ENCODE measurements at regions not wholly inside any gene's neighbourhood (a gene's known extent, or its start where the extent isn't known, plus 50 kb on each side); places are given as distances from the start of the nearest gene placed in this dataset.

GRCh38 chr18:47542551-47542950, 291.1 kb upstream of the SKOR2 start:
- no peak overlapping the region for H3K4me3 ChIP-seq (ENCODE audit: low read depth, low read length)
- DNase-seq (ENCODE audit: low read depth): no peak
- in situ Hi-C loops (cut with HindIII; ENCODE audit: low sequenced_read_pairs): no loop called here
- TF ChIP-seq CTCF (IDR thresholded peaks at IDR 0.05; ENCODE audit: low read depth, low read length, missing control alignments): no peak

- no peak for TF ChIP-seq CTCF (IDR thresholded peaks at IDR 0.05; ENCODE audit: low read depth, low read length, missing control alignments)
- in situ Hi-C loops (cut with HindIII; ENCODE audit: low sequenced_read_pairs): no loop called here
- DNase-seq (ENCODE audit: low read depth): no peak
- no peak overlapping the region for H3K4me3 ChIP-seq (ENCODE audit: low read depth, low read length)
These were observed 280.3 kb upstream of the SKOR2 start for GRCh38 chr18:47531717-47532116.

- in situ Hi-C loops (cut with HindIII; ENCODE audit: low sequenced_read_pairs): no loop called here
- DNase-seq (ENCODE audit: low read depth): no peak
- TF ChIP-seq CTCF (IDR thresholded peaks at IDR 0.05; ENCODE audit: low read depth, low read length, missing control alignments): no peak
- H3K4me3 ChIP-seq (ENCODE audit: low read depth, low read length): no peak overlapping the region
These were observed 279.2 kb upstream of the SKOR2 start for GRCh38 chr18:47530695-47531094.

- no peak for TF ChIP-seq CTCF (IDR thresholded peaks at IDR 0.05; ENCODE audit: low read depth, low read length, missing control alignments)
- no peak overlapping the region for H3K4me3 ChIP-seq (ENCODE audit: low read depth, low read length)
- in situ Hi-C loops (cut with HindIII; ENCODE audit: low sequenced_read_pairs): no loop called here
- no peak for DNase-seq (ENCODE audit: low read depth)
These were observed 276.9 kb upstream of the SKOR2 start for GRCh38 chr18:47528343-47528742.

- H3K4me3 ChIP-seq (ENCODE audit: low read depth, low read length): no peak overlapping the region
- no peak for TF ChIP-seq CTCF (IDR thresholded peaks at IDR 0.05; ENCODE audit: low read depth, low read length, missing control alignments)
- in situ Hi-C loops (cut with HindIII; ENCODE audit: low sequenced_read_pairs): no loop called here
- no peak for DNase-seq (ENCODE audit: low read depth)
These were observed 274.7 kb upstream of the SKOR2 start for GRCh38 chr18:47526147-47526546.

- TF ChIP-seq CTCF (IDR thresholded peaks at IDR 0.05; ENCODE audit: low read depth, low read length, missing control alignments): no peak
- H3K4me3 ChIP-seq (ENCODE audit: low read depth, low read length): no peak overlapping the region
- in situ Hi-C loops (cut with HindIII; ENCODE audit: low sequenced_read_pairs): no loop called here
- DNase-seq (ENCODE audit: low read depth): no peak
These were observed 270.9 kb upstream of the SKOR2 start for GRCh38 chr18:47522359-47522758.

GRCh38 chr18:47520263-47520662, 268.8 kb upstream of the SKOR2 start:
- no peak for TF ChIP-seq CTCF (IDR thresholded peaks at IDR 0.05; ENCODE audit: low read depth, low read length, missing control alignments)
- DNase-seq (ENCODE audit: low read depth): no peak
- no peak overlapping the region for H3K4me3 ChIP-seq (ENCODE audit: low read depth, low read length)
- in situ Hi-C loops (cut with HindIII; ENCODE audit: low sequenced_read_pairs): no loop called here

Data from astrocyte of the cerebellum (primary cell).